ENCODE measurements at regions not wholly inside any gene's neighbourhood (a gene's known extent, or its start where the extent isn't known, plus 50 kb on each side); places are given as distances from the start of the nearest gene placed in this dataset.

GRCh38 chr18:78561757-78562510 is 417.7 kb upstream of the SALL3 start:
- DNase-seq = no peak

- DNase-seq = no peak
Measured at GRCh38 chr18:78562531-78562961, 417.1 kb upstream of the SALL3 start.

GRCh38 chr18:78563110-78563509 is 416.5 kb upstream of the SALL3 start:
- no peak for DNase-seq

- no peak for DNase-seq
Measured at GRCh38 chr18:78564030-78564429, 415.6 kb upstream of the SALL3 start.

GRCh38 chr18:78564518-78564917 is 415.1 kb upstream of the SALL3 start:
- no peak for DNase-seq

GRCh38 chr18:78565240-78565639 is 414.4 kb upstream of the SALL3 start:
- DNase-seq = no peak

- DNase-seq = no peak
Measured at GRCh38 chr18:78566065-78566464, 413.6 kb upstream of the SALL3 start.

- no peak for DNase-seq
Measured at GRCh38 chr18:78566720-78567119, 412.9 kb upstream of the SALL3 start.

GRCh38 chr18:78571063-78571785 is 408.4 kb upstream of the SALL3 start:
- no peak for DNase-seq

GRCh38 chr18:78571831-78572347 is 407.7 kb upstream of the SALL3 start:
- DNase-seq = no peak

- no peak for DNase-seq
Measured at GRCh38 chr18:78573773-78574172, 405.8 kb upstream of the SALL3 start.

GRCh38 chr18:78576967-78577366 is 402.7 kb upstream of the SALL3 start:
- DNase-seq = no peak

- DNase-seq = no peak
Measured at GRCh38 chr18:78579449-78579848, 400.2 kb upstream of the SALL3 start.

GRCh38 chr18:78579854-78580577 is 399.6 kb upstream of the SALL3 start:
- no peak for DNase-seq

GRCh38 chr18:78580835-78581339 is 398.7 kb upstream of the SALL3 start:
- no peak for DNase-seq

GRCh38 chr18:78582181-78582709 is 397.4 kb upstream of the SALL3 start:
- DNase-seq = no peak

- no peak for DNase-seq
Measured at GRCh38 chr18:78582898-78583738, 396.5 kb upstream of the SALL3 start.

GRCh38 chr18:78583739-78584458 is 395.7 kb upstream of the SALL3 start:
- DNase-seq = no peak

- DNase-seq = no peak
Measured at GRCh38 chr18:78584459-78585022, 395.1 kb upstream of the SALL3 start.

GRCh38 chr18:78586586-78586985 is 393.0 kb upstream of the SALL3 start:
- DNase-seq = no peak

- no peak for DNase-seq
Measured at GRCh38 chr18:78587096-78587495, 392.5 kb upstream of the SALL3 start.
